GM23338 (cell line): ENCODE measurements at regions not wholly inside any gene's neighbourhood (a gene's known extent, or its start where the extent isn't known, plus 50 kb on each side); places are given as distances from the start of the nearest gene placed in this dataset.

ENCODE experiments used
- REST ChIP-seq: IDR thresholded peaks from one replicate; pipeline ENCODE4 v1.6.1; 2018; ENCODE audit warnings: antibody characterized with exemption; ENCODE audit not compliant: unreplicated experiment

GRCh38 chr7:47633134-47633533 lies 51.2 kb upstream of the TNS3 start (continued):
- TF ChIP-seq REST = no peak
